Tongue (tissue), 1 donor: ENCODE measurements at regions not wholly inside any gene's neighbourhood (a gene's known extent, or its start where the extent isn't known, plus 50 kb on each side); places are given as distances from the start of the nearest gene placed in this dataset.
"Not testable (repeated sequence)": the region's sequence is repeated elsewhere in the genome, so short reads cannot be mapped to it uniquely, and the experiment has no call there.

Experiments used
- DNase-seq: peaks from one replicate; pipeline ENCODE4 v3.0.0-alpha.2; 2015

DNA sequence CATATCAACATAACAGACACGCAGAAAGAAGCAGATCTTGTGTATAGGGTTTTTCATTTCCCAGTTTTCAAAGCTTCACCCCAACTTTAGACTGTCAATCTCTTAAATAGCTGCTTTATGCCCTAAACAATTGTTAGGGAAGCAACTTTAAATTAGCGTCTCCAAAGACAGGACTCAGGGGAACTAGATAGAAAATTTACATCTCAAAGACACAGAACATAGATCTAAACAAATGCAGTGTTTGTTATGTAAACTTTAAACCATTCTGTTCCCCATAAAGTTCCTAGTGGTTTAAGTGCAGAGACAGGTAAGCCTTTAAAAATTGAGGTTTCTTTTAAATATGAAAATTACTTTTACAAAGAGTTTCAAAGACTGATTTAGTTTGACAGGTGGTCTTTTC is 379.2 kb upstream of the GHITM start:
- no peak for DNase-seq

DNA sequence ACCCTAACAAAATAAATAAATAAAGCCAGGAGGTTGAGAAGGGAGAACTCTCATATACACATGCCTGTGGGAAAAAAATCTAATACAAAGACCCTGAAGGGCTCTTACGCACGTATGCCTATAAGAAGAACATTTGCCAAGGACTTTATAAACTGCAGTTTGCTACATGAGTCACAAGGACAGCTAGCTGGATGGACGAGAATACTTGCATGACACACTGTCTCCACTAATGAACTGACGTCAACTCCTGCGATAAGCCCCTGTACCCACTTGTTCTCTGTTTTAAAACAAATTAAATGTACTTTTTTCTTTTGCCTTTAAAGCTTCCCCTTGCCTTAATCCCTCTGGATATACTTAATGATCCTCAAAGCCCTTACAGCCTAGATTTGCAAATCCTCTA is 374.6 kb upstream of the GHITM start:
- DNase-seq, result peak; percentile 3

DNA sequence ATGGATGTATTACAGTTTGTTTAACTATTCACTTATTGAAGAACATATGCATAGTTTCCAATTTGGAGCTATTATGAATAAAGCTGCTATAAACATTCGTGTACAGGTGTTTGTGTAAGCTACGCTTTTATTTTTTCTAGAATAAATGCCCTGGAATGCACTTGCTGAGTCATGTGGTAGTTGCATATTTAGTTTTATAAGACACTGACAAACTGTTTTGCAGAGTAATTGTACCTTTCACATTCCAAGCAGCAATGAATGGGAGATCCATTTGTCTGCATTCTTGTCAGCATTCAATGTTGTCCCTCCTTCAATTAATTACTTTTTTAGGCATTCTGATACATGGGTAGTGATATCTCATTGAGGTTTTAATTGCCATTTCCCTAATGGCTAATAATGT is 373.6 kb upstream of the GHITM start:
- DNase-seq, result no peak

DNA sequence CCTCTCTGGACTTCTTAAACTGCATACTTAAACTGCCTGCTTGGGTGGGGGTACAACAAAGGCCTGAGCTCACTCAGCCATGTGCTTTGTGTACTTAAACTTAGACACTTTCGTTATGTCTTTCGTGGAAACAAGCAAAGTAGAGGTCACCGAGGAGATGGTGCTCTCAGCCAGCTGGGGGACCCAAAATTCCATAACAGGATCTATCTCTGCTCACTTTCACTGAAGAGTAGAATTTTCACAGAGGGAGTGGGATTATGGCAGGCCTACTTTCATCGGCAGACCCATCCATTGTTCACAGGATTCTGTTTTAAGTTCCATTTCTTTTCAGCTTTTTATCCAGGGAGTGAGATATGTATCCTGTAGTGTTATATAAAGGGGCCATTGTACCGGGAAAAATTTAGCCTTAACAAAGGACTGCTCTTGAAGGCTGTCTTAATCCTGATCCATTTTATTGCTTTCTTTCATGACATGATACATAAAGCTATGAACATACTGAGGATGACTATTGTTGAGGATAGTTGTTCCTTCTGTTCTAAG is 370.0 kb upstream of the GHITM start:
- DNase-seq, result no peak

GRCh38 chr10:83786701-83787100 is 352.6 kb upstream of the GHITM start:
- not testable (repeated sequence) for DNase-seq

- no peak for DNase-seq
Measured at GRCh38 chr10:83801983-83802382, 337.3 kb upstream of the GHITM start.

- no peak for DNase-seq
Measured at GRCh38 chr10:83806717-83807116, 332.6 kb upstream of the GHITM start.

DNA sequence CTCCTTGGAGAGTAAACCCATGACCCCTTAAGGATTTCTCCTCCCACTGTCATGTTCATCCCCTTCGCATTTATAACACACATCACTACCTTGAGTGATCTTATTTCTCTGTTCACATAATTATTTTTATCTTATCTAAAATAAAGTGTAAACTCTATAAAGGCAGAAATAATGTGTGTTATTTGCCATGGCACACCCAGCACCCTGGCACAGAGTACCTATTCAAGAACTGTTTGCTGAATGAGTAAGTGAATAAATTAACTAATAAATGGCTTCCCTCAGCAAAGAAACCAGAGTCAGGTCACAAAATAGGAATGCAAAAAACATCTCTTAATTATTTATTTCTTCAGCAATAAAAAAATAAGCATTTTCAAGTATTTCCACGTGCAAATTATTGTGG is 330.3 kb upstream of the GHITM start:
- DNase-seq, result no peak

- DNase-seq, result no peak
Measured at GRCh38 chr10:83816942-83817341, 322.4 kb upstream of the GHITM start.

DNA sequence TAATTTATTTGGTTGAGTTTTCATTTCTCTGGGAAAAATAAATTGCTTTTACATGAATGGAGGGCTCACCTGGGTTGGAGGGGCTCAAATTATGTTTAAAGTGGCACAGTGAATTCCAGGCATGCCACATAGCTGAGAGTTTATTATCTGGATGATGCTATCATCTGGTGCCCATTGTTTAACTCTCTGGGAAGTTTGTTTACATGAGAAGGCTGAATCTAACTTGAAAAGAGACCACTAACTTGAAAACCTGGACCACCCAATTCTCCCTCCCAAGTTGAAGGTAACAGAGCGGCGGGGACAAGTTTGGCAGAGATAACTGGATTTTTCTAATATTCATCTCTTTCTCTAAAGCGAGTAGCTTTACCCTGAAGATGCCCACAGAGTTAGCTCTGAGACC is 321.5 kb upstream of the GHITM start:
- DNase-seq, result no peak

DNA sequence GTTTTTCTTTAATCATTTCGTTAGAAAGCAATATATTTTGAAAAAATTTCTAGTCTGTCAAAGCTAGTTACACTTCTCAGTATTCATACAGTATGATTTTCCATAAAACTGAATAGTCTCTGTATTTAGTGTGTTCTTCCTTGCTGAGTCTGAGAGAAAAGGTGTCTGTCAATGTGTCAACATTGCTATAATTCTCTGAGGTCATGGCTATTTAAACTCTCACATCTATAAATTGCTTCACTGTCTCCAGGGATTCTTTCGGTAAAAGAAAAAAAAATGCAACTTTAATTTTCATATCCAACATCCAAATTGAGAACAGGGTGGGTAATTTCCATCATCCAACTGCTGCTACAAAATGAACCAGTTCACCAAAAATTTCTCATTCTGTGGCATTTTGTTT is 319.7 kb upstream of the GHITM start:
- no peak for DNase-seq

DNA sequence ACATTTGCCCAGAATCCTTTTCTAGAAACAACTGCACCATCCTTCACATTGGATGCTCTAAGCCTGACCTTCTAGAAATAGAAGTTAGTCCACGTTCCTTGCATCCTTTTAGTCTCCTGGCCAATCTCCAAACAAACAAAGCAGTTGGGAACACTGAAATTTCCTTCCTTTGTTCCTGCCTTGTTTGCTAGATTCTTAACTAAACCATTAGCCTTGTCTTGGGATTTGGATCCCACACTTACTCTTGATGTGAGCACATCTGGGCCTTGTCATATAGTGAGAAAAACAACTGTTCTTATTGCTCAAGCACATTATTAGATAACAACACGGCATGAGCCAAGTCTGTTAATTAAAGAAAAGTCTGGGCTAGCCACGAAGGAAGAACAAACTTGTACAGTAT is 319.3 kb upstream of the GHITM start:
- DNase-seq, result peak; percentile 54

- no peak for DNase-seq
Measured at GRCh38 chr10:83824099-83824498, 315.2 kb upstream of the GHITM start.

DNA sequence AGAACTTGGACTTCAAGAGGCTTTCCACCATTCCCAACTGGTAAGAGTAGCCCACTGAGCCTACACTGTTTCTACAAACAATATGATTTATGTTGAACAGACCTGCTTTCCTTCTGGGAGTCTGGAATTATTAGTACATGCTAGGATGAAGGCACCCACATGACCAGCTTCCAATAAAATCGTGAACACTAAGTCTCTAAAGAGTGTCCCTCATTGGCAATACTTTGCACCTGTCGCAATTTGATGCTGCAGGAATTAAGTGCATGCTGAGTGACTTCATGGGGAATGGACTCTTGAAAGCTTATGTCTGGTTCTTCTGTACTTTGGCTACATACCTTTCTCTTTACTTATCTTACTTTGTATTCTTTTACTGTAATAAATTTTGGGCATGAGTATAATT is 305.2 kb upstream of the GHITM start:
- peak; percentile 43 for DNase-seq

DNA sequence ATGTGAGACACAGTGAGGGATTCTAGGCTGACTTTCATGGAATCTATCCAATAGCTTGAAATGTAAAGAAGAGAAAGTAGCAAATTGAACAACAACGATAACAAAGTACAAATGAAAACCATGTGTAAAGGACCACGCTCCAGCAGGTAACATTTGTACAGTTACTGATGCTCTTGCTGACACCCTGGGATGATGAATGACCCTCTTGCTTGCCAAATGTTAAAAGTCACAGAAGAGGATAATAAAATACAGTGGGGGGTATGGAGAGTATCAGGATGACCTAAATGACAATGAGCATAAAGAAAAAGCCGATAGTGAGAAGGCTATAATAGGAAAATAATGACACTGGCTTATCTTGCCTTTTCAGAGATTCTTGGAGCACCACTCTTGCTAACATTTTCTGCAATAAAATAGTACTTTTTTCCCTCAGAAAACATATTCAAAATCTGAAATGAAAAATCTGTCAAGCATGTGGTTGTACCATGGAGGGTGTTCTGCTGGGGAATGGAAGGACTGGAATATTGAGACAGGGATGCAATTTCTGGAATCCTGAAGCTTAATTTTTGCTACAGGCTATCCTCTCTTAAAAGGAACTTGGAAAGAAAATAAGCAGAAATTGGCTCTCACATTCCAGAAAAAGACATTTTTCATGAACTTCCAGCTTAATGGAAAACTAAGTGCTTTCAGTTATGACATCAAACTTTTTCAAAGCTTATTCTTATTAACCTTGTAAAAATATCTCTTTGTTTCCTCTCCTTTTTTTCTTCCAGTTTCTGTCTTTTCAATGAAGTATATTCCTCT is 303.2 kb upstream of the GHITM start:
- no peak for DNase-seq

GRCh38 chr10:83848677-83849076 is 290.6 kb upstream of the GHITM start:
- DNase-seq, result no peak

DNA sequence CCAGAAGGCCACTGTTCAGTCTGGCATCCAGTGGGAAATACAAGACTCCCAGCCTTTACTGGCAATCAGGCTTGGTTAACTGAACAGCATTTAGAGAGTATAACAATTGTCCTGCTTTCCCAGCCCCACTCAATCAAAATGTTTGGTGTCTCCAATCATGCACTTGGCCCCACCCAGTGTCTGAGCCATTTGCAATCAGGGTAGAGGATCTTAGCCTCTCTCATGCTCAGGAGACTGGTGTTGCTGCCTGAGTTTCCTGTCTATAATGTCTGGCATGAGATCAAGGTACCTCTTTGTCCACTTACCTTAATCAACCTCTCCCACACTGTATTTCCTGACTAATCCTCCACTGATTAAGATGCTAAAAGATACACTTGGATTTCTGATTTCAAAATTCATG is 290.2 kb upstream of the GHITM start:
- no peak for DNase-seq

- DNase-seq, result no peak
Measured at GRCh38 chr10:83852146-83852545, 287.2 kb upstream of the GHITM start.

DNA sequence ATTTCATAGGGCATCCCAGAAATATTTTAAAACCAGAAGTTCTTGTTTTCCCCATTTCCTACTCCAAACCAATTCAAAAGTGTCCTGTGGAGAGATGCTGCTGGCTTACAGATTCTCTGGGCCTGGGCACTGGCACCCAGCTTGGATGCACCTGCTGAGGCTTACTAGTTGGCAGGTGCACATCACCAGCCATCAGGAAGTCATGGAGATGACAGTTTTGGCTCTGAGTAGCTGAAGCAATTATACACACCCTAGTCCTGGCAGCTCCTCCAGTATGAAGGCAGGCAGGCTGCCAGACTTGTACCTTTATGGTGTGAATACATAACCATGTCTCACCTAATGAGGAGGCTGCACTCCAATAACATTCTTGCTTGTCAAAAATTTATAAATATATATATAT is 276.6 kb upstream of the GHITM start:
- no peak for DNase-seq

DNA sequence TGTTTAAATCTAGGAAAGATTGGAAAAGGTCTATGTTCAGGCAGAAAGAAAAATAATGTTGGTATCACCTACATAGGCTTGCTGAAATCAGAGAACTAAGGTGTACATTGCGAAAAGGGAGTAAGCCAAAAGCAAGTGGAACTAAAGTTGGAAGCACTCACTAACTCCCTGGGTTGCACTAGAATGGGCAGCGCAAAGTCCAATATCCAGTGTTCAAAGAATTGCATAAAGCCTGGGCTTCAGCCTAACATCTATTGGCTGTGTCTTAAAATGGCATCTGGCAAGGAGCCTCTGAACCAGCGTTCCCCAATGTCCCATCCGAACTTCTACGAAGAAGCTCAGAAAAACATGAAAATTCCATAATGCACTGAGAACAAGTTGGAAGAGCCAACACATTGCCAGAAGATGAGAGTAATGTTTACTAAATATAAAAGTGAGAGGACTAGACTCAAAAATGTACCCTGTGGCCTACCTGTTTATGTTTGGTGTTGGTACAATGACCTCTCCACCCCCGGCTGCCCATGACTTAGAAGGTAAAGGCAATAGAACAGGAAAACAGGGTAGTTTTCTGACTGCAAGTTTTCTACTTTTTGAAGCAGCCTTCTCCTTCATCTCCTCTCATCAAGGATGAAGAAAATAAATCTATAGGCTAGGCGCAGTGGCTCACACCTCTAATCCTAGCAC is 275.9 kb upstream of the GHITM start:
- no peak for DNase-seq

DNA sequence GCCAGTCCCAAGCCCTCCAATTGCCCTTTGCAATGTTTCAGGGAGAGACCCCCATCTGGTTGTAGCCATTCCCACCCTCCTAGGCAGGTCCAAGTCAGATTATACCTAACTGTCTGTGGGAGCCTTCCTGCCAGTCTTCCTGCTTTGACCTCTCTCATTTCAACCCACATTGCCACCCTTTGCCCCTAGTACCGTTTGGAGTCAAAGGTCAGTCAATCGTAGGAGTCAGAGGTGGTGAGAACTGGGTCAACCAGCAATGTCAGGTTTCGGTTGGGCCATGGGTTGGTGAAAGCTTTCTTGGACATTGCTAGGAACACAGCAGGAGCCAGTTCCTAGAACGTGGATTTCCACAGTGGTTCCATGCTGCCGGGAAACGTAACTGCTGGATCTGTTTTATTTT is 269.4 kb upstream of the GHITM start:
- DNase-seq, result no peak

GRCh38 chr10:83871187-83872081 is 267.9 kb upstream of the GHITM start:
- peak; percentile 91 for DNase-seq
